ENCODE measurements at regions not wholly inside any gene's neighbourhood (a gene's known extent, or its start where the extent isn't known, plus 50 kb on each side); places are given as distances from the start of the nearest gene placed in this dataset.

DNA sequence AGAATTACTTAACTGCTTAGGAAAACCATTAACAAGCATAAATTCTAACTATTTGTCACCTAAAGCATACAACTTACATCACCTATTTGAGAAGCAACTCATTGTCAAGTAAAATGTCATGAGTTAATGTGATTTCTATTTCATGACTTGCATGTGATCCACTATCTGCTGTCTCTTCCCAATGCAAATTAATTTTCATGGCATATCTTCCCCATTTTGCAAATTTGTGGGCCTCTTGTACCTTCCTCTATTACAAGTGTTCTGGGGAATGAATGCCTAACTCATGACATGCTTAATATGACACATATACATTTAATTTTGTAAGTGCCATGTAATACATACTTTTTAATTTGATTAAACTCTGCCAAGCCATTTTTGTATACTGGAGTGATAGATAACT lies 81.1 kb upstream of the EDNRB start:
- H3K4me3 ChIP-seq (ENCODE audit: low read length): no peak overlapping the region
- DNase-seq (ENCODE audit: low read depth): no peak
- H3K9me3 ChIP-seq (ENCODE audit: control insufficient read depth, low read length): peaks cover 3% of the 10 kb centered on the region
- H3K4me1 ChIP-seq (ENCODE audit: control insufficient read depth, insufficient read depth, low read length): no peaks in the 10 kb centered on the region
- H3K36me3 ChIP-seq (ENCODE audit: control insufficient read depth, insufficient read depth, low read length, severe bottlenecking): no peaks in the 10 kb centered on the region
- no peak overlapping the region for H3K9ac ChIP-seq (ENCODE audit: low read length)
- H3K27me3 ChIP-seq (replicated peaks; ENCODE audit: control insufficient read depth, insufficient read depth, low read length): no peaks in the 10 kb centered on the region

DNA sequence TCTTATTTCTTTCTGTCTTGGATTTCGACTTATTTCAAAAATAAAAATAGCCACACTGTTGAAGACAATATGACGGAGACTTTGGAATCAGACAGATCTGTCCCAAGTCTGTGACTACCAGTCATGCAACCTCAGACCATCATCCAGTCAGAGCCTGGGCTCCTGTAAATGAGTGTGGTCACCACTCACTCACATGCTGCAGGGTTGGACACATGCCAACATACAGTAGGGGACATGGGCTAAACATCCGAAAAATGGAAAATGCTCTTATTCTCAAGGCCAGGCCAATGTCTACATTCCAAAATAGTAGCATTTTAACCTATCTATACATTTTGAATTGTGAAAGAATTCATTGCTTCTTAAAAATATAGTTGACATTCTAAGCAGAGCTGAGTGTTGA lies 75.5 kb upstream of the EDNRB start:
- no peaks in the 10 kb centered on the region for H3K27me3 ChIP-seq (replicated peaks; ENCODE audit: control insufficient read depth, insufficient read depth, low read length)

DNA sequence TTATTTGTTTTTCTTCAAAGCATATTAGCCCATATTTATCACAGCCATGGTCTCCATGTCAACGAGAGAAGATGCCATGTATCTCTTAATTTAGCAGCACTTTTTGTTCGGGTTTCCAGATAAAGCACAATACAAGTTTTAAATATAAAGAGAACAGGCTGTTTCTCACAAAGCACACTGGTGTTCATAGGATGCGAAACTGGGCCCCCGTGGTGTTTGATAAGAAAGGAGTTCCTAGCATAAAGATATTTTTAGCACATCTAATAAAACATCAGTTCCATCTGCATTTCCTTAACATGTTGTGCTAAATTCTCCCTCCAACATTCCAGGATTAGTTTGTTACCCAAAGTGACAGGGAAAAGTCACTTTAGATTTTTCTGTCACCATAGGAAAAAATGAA lies 72.4 kb upstream of the EDNRB start:
- Histone ChIP-seq H3K4me1 (ENCODE audit: control insufficient read depth, insufficient read depth, low read length) (peaks cover 16% of the 10 kb centered on the region), H3K9ac (ENCODE audit: low read length) (no peak overlapping the region), H3K9me3 (ENCODE audit: control insufficient read depth, low read length) (no peaks in the 10 kb centered on the region), H3K27me3 (replicated peaks; ENCODE audit: control insufficient read depth, insufficient read depth, low read length) (no peaks in the 10 kb centered on the region), H3K4me3 (ENCODE audit: low read length) (no peak overlapping the region), H3K36me3 (ENCODE audit: control insufficient read depth, insufficient read depth, low read length, severe bottlenecking) (no peaks in the 10 kb centered on the region)
- DNase-seq (ENCODE audit: low read depth): no peak

More for the DNA sequence above, 75.5 kb upstream of the EDNRB start:
- Histone ChIP-seq H3K4me3 (ENCODE audit: low read length) (no peak overlapping the region), H3K9me3 (ENCODE audit: control insufficient read depth, low read length) (no peaks in the 10 kb centered on the region), H3K9ac (ENCODE audit: low read length) (no peak overlapping the region), H3K4me1 (ENCODE audit: control insufficient read depth, insufficient read depth, low read length) (peaks cover 10% of the 10 kb centered on the region), H3K36me3 (ENCODE audit: control insufficient read depth, insufficient read depth, low read length, severe bottlenecking) (no peaks in the 10 kb centered on the region)
- DNase-seq (ENCODE audit: low read depth): no peak

DNA sequence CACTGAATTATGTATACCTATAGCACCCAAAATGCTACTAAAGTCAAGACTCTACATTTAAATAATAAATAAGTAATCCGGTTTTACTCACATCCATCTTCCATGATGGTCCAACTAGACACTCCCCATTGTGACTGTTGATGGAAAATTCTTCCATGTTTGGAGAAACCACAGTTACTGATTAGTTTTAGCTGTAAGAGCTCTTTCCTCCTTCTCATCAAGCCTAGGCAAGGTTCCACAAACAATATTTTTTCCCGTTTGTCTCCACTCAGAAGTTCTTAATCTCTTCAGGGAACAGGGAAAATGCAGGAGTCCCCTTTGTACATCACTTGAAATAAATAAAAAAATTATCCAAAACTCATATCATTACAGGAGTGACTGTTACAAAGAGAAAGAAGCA lies 70.7 kb upstream of the EDNRB start:
- no peaks in the 10 kb centered on the region for H3K27me3 ChIP-seq (replicated peaks; ENCODE audit: control insufficient read depth, insufficient read depth, low read length)
- no peaks in the 10 kb centered on the region for H3K9me3 ChIP-seq (ENCODE audit: control insufficient read depth, low read length)
- no peak for DNase-seq (ENCODE audit: low read depth)
- no peaks in the 10 kb centered on the region for H3K36me3 ChIP-seq (ENCODE audit: control insufficient read depth, insufficient read depth, low read length, severe bottlenecking)
- H3K4me1 ChIP-seq (ENCODE audit: control insufficient read depth, insufficient read depth, low read length): peaks cover 20% of the 10 kb centered on the region
- no peak overlapping the region for H3K9ac ChIP-seq (ENCODE audit: low read length)
- no peak overlapping the region for H3K4me3 ChIP-seq (ENCODE audit: low read length)

DNA sequence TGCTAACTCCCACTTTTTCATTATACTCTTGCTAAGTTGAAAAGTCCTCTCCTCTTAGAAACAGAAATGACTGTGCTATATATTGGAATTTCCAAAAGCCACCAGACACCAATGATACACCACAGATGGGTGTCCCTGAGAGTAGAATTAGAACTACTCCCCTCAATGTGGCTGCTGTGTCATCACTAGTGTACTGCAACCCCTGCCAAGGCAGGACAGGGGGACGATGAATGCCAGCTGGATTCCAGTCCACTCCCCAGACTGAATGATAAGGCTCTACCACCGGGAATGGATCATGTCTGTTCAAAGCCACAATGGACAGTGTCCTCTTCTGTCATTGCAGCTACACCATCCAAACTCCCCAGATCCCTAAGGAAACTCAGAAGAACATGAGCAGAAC lies 69.7 kb upstream of the EDNRB start:
- Histone ChIP-seq H3K4me3 (ENCODE audit: low read length) (no peak overlapping the region), H3K9ac (ENCODE audit: low read length) (no peak overlapping the region), H3K4me1 (ENCODE audit: control insufficient read depth, insufficient read depth, low read length) (peaks cover 20% of the 10 kb centered on the region), H3K27me3 (replicated peaks; ENCODE audit: control insufficient read depth, insufficient read depth, low read length) (no peaks in the 10 kb centered on the region), H3K9me3 (ENCODE audit: control insufficient read depth, low read length) (no peaks in the 10 kb centered on the region), H3K36me3 (ENCODE audit: control insufficient read depth, insufficient read depth, low read length, severe bottlenecking) (no peaks in the 10 kb centered on the region)
- no peak for DNase-seq (ENCODE audit: low read depth)

DNA sequence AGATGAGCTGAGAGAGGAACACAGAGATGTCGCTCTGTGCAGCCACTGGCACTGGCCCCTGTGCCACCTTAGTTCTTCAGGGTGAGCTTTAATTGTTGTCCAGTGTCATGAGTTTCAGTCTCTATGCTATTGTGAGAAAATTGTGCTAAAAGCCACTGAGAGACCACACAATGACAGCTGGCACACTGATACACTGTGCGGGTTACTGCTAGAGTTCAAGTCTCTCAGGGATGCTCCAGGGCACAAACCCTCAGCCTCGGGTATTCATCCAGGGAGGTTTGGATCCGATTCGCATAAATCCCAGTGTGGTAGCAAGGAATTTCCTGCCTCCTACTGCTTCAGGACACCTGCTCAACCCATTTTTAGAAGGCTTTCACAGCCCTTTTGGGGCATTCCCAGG lies 68.1 kb upstream of the EDNRB start:
- no peaks in the 10 kb centered on the region for H3K27me3 ChIP-seq (replicated peaks; ENCODE audit: control insufficient read depth, insufficient read depth, low read length)
- no peak for DNase-seq (ENCODE audit: low read depth)

DNA sequence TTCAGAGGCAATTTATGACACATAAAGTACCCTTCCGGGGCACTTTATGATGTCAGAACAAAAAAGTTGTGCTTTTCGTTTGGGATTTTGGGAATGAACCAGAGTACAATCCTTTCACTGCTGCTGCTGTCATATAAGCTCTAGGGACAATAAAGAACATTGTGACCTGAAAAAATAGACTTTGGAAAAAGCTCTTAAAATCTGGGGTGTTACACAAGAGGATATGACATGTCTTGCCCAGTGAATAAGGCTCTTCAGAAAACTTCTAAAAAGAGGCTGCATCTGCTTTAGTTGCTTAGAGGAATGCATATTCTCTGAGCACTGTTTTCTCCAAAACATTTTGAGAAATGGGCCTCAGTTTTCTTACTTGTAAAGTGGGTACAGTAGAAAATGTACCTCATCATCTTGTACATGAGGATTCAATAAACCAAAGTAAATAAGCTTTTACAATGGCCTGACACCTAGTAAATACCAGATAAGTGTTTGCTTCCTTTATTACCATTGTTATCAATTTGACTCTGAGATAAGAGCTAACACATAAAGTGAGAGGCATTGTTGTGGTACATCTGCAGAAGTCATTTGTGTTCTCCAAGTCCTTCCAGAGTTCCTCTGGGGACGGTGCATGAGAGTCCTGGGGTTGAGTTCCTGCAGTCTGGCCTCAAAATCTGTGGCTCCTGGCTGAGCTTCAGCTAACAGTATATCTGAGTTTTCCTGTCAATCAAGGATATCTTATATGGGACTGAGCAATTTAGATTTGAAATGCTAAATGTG lies 67.4 kb upstream of the EDNRB start:
- H3K9ac ChIP-seq (ENCODE audit: low read length): no peak overlapping the region
- H3K4me3 ChIP-seq (ENCODE audit: low read length): no peak overlapping the region
- H3K27me3 ChIP-seq (replicated peaks; ENCODE audit: control insufficient read depth, insufficient read depth, low read length): no peaks in the 10 kb centered on the region
- no peaks in the 10 kb centered on the region for H3K9me3 ChIP-seq (ENCODE audit: control insufficient read depth, low read length)
- H3K4me1 ChIP-seq (ENCODE audit: control insufficient read depth, insufficient read depth, low read length): peaks cover 29% of the 10 kb centered on the region
- H3K36me3 ChIP-seq (ENCODE audit: control insufficient read depth, insufficient read depth, low read length, severe bottlenecking): no peaks in the 10 kb centered on the region
- no peak for DNase-seq (ENCODE audit: low read depth)

More for the DNA sequence above, 68.1 kb upstream of the EDNRB start:
- no peaks in the 10 kb centered on the region for H3K36me3 ChIP-seq (ENCODE audit: control insufficient read depth, insufficient read depth, low read length, severe bottlenecking)
- no peaks in the 10 kb centered on the region for H3K9me3 ChIP-seq (ENCODE audit: control insufficient read depth, low read length)
- H3K4me1 ChIP-seq (ENCODE audit: control insufficient read depth, insufficient read depth, low read length): peaks cover 23% of the 10 kb centered on the region
- no peak overlapping the region for H3K9ac ChIP-seq (ENCODE audit: low read length)
- no peak overlapping the region for H3K4me3 ChIP-seq (ENCODE audit: low read length)

DNA sequence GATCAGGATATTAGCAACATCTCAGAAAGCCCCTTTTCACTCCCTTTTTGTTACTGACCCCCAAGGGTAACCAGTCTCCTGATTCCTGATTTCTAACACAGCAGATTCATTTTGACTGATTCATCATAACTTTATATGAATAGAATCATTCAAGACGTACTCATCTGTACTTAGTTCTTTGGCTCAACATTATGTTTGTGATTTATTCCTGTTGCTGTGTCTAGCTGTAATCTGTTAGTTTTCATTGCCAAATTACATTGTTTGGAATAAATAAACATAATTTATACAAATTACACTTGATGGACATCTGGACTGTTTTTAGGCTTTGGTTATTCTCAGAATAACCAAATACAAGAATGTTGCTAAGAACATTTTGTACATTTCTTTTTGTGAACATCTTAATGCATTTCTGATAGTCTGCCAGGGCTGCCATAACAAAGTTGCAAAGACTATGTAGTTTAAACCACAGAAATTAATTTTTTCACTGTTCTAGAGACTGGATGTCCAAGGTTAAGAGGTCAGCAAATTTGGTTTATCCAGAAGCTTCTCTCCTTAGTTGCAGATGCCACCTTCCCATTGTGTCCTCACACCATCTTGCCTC lies 62.8 kb upstream of the EDNRB start:
- H3K9ac ChIP-seq (ENCODE audit: low read length): peak overlapping the region; percentile 86

DNA sequence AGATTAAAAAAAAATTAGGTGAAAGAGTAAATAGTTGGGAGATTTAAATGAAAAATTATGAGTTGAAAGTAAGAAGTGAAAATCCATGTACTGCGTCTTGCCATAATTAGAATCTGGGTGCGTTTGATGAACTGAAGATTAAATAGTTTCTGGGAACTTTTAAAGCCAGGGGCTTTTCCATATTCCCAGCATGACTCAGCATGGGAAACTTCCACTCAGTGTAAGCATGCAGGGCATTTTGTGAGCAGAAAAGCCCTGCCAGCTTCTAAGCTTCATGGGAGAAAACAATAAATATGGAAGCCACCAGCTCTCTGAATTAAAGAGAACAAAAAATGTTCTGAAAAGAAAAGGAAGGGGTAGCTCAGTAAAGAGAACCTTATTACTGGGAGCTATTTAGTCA lies 62.0 kb upstream of the EDNRB start:
- H3K9me3 ChIP-seq (ENCODE audit: control insufficient read depth, low read length): peaks cover 8% of the 10 kb centered on the region
- no peaks in the 10 kb centered on the region for H3K27me3 ChIP-seq (replicated peaks; ENCODE audit: control insufficient read depth, insufficient read depth, low read length)
- H3K4me1 ChIP-seq (ENCODE audit: control insufficient read depth, insufficient read depth, low read length): peaks cover 30% of the 10 kb centered on the region
- H3K36me3 ChIP-seq (ENCODE audit: control insufficient read depth, insufficient read depth, low read length, severe bottlenecking): no peaks in the 10 kb centered on the region
- peak; percentile 81 for DNase-seq (ENCODE audit: low read depth)
- H3K4me3 ChIP-seq (ENCODE audit: low read length): peak overlapping the region; percentile 50
- H3K9ac ChIP-seq (ENCODE audit: low read length): peak overlapping the region; percentile 86

More for the DNA sequence above, 62.8 kb upstream of the EDNRB start:
- no peaks in the 10 kb centered on the region for H3K36me3 ChIP-seq (ENCODE audit: control insufficient read depth, insufficient read depth, low read length, severe bottlenecking)
- H3K27me3 ChIP-seq (replicated peaks; ENCODE audit: control insufficient read depth, insufficient read depth, low read length): no peaks in the 10 kb centered on the region
- H3K9me3 ChIP-seq (ENCODE audit: control insufficient read depth, low read length): peaks cover 8% of the 10 kb centered on the region
- peak; percentile 57 for DNase-seq (ENCODE audit: low read depth)
- H3K4me3 ChIP-seq (ENCODE audit: low read length): peak overlapping the region; percentile 50
- peaks cover 38% of the 10 kb centered on the region for H3K4me1 ChIP-seq (ENCODE audit: control insufficient read depth, insufficient read depth, low read length)

DNA sequence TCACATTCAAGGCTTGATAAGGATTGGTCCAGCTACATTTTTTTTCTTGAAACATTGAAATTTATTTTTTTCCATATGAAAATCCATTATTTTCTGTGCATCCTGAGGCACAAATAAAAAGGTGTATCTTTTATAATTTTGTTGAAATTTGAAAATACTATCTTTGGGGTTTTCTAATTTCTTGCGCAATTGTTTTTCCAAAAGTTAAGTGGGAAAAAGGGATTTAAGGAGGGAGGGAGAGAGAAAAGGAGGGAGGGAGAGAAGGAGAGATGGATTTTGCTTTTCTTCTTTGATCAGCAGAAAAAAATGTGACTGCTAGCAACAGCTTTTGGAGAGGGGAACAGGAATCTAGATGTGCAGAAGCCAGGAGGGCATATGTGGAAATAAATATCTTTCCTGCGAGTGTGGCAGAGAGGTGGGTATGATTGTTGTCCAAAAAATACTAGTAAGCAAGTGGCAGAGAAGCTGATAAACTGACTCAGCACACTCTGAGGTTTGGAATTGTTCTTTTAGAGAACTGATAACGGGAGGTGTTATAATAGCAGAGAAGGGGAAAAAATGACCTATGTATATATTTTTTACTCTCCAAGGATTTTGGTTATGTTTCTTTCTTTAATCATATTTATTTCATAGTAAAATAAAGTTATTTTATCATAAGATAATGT lies 61.2 kb upstream of the EDNRB start:
- Histone ChIP-seq H3K36me3 (ENCODE audit: control insufficient read depth, insufficient read depth, low read length, severe bottlenecking) (no peaks in the 10 kb centered on the region), H3K4me3 (ENCODE audit: low read length) (peak overlapping the region; percentile 50), H3K9ac (ENCODE audit: low read length) (peak overlapping the region; percentile 86), H3K4me1 (ENCODE audit: control insufficient read depth, insufficient read depth, low read length) (peaks cover 30% of the 10 kb centered on the region), H3K9me3 (ENCODE audit: control insufficient read depth, low read length) (peaks cover 8% of the 10 kb centered on the region), H3K27me3 (replicated peaks; ENCODE audit: control insufficient read depth, insufficient read depth, low read length) (no peaks in the 10 kb centered on the region)
- DNase-seq (ENCODE audit: low read depth): peak; percentile 13

DNA sequence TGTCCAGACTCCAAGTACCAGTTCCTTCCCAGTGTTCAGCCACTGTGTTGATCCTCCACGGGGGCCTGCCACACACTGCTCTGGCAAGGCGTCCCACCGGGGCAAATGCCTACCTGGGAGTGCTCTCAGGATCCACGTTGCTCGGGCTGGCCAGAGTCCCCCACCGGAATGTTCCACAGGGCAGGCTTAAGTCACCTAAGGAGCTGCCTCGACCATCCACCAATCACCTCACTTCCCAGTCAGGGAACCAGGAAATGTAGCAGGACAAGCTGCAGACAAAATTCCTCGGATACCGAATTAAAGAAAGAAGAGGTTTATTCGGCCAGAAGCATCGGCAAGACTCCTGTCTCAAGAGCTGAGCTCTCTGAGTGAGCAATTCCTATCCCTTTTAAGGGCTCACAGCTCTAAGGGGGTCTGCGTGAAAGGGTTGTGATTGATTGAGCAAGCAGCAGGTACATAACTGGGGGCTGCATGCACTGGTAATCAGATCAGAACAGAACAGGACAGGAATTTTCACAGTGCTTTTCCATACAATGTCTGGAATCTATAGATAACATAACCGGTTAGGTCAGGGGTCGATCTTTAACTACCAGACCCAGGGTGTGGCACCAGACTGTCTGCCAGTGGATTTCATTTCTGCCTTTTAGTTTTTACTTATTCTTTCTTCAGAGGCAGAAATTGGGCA lies 56.9 kb upstream of the EDNRB start:
- no peaks in the 10 kb centered on the region for H3K36me3 ChIP-seq (ENCODE audit: control insufficient read depth, insufficient read depth, low read length, severe bottlenecking)
- H3K4me1 ChIP-seq (ENCODE audit: control insufficient read depth, insufficient read depth, low read length): peaks cover 12% of the 10 kb centered on the region
- peaks cover 8% of the 10 kb centered on the region for H3K9me3 ChIP-seq (ENCODE audit: control insufficient read depth, low read length)
- no peak overlapping the region for H3K9ac ChIP-seq (ENCODE audit: low read length)
- no peak overlapping the region for H3K4me3 ChIP-seq (ENCODE audit: low read length)
- H3K27me3 ChIP-seq (replicated peaks; ENCODE audit: control insufficient read depth, insufficient read depth, low read length): no peaks in the 10 kb centered on the region
- DNase-seq (ENCODE audit: low read depth): no peak
